ENCODE measurements at regions not wholly inside any gene's neighbourhood (a gene's known extent, or its start where the extent isn't known, plus 50 kb on each side); places are given as distances from the start of the nearest gene placed in this dataset.
"Not testable (repeated sequence)": the region's sequence is repeated elsewhere in the genome, so short reads cannot be mapped to it uniquely, and the experiment has no call there.

DNA sequence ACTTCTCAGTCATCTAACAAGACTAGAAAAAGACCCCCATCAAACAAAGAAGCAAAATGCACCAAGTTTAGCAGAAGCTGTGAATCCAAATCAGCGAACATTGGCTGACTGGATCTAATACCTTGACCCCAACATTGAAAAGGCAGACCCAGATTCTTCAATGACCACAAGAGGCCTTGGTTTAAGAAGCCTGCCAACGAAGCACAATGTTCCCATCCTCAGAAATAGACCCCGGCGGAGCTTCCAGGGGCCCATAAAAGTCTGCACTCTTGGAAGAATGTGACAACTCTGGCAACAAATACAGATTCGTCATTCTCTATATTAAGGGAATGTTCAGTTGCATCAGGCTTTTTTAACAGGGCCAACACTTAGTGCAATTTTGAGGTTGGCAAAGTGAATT lies 112.8 kb upstream of the BCL6 start:
- no peak overlapping the region for H3K27ac ChIP-seq
- TF ChIP-seq ZFX (IDR thresholded peaks at IDR 0.05): no peak
- TF ChIP-seq, protein P1, sequence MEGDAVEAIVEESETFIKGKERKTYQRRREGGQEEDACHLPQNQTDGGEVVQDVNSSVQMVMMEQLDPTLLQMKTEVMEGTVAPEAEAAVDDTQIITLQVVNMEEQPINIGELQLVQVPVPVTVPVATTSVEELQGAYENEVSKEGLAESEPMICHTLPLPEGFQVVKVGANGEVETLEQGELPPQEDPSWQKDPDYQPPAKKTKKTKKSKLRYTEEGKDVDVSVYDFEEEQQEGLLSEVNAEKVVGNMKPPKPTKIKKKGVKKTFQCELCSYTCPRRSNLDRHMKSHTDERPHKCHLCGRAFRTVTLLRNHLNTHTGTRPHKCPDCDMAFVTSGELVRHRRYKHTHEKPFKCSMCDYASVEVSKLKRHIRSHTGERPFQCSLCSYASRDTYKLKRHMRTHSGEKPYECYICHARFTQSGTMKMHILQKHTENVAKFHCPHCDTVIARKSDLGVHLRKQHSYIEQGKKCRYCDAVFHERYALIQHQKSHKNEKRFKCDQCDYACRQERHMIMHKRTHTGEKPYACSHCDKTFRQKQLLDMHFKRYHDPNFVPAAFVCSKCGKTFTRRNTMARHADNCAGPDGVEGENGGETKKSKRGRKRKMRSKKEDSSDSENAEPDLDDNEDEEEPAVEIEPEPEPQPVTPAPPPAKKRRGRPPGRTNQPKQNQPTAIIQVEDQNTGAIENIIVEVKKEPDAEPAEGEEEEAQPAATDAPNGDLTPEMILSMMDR (conservative IDR thresholded peaks at IDR 0.05): no peak

DNA sequence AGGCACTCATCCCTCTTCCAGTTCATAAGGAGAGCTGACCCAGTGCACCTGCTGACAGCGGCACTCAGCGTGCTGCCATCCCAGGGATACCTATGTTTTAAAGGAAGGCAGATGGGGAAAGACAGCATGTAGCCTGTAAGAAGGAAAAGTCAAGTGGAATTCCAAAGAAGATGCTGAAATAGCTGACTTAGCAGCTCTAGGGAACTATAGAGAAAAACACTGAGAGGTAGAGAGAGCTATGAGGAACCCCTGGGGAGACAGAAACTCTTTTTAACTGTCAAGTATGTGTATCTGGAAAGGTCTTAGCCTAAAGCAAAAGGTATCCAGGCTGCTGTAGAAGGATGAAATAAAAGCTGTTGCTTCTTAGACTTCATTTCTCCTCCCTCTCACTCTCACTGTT lies 113.4 kb upstream of the BCL6 start:
- H3K27ac ChIP-seq: no peak overlapping the region
- TF ChIP-seq, protein P1 (conservative IDR thresholded peaks at IDR 0.05): no peak
- TF ChIP-seq ZFX (IDR thresholded peaks at IDR 0.05): no peak

DNA sequence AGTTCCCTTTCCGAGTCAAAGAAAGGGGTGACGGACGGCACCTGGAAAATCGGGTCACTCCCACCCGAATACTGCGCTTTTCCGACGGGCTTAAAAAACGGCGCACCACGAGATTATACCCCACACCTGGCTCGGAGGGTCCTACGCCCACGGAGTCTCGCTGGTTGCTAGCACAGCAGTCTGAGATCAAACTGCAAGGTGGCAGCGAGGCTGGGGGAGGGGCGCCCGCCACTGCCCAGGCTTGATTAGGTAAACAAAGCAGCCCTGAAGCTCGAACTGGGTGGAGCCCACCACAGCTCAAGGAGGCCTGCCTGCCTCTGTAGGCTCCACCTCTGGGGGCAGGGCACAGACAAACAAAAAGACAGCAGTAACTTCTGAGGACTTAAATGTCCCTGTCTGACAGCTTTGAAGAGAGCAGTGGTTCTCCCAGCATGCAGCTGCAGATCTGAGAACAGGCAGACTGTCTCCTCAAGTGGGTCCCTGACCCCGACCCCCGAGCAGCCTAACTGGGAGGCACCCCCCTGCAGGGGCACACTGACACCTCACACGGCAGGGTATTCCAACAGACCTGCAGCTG lies 117.5 kb upstream of the BCL6 start:
- not testable (repeated sequence) for H3K27ac ChIP-seq

DNA sequence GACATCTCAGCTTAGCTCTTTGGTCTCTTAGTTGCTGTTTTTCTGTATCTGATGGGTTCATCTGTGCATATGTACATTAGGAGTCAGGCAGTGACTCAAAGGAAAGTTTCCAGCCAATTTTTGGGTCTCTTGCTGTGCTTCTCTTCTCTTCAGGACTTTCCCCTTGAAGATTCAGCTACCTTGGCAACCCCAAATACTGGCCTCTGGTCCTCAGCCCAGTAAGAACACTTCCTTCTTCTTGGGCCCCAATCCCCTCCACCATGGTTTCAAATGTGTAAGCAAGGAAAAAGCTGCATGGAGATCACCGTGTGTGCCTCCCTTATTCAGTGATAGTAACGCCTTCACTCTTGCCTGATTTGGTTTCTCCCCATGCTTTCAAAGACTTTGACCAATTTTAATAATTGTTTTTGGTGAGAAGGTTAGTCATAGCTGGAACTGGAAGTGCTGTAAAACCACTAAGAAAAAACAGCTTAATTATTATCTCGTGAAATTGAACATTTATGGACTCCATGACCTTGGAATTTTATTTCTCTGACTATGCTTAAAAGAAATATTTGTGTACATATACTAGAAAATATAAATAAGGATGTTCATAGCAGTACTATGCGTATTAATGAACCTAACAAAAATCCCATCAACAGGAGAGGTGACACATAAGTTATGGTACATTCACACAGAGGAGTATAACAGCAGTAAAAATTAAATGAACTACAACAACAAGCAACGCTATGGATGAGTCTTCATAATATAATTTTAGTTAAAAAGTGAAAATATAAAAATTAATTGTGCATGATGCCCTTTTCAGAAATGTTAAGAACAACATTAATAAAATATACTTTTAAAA lies 125.3 kb upstream of the BCL6 start:
- H3K27ac ChIP-seq: no peak overlapping the region
- no peak for TF ChIP-seq ZFX (IDR thresholded peaks at IDR 0.05)
- TF ChIP-seq, protein P1 (conservative IDR thresholded peaks at IDR 0.05): no peak; the same call in 1 of the 2 replicates

DNA sequence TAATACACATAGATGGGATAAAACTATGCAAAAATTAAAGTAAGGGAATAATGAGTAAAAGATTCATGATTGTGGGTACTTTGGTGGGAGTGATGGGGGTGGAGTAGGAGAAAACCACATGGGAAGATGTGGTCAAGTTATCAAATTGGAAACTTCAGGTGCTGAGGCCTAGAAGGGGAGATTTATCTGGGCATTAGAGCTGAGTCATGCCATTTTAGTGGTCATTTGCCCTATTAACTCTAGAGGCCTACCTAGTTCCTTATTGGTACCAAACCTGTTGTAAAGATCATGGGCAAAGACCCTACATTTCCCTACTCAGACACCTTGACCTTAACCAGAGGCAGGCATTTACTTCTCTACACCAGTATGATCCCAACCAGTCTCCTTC lies 125.9 kb upstream of the BCL6 start:
- no peak for TF ChIP-seq ZFX (IDR thresholded peaks at IDR 0.05)
- TF ChIP-seq, protein P1 (conservative IDR thresholded peaks at IDR 0.05): no peak
- H3K27ac ChIP-seq: no peak overlapping the region

DNA sequence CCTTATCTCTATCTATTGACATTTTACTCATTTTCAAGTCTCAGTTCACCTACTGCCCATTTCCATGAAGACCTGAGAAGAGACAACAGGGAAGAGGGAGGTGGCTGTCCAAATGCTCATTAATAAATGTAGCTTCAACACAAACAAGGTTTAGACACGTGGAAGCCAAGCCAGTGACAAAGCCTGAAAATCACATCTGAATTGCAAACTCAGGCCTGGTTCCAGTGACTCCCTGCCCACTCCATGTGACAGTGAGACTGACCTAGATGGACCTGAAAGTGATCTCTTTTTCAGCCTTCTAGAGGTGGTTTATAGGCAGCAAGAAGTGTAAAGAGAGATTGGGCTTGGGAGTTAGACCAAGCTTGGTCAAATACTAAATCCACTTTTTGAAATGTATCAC lies 126.6 kb upstream of the BCL6 start:
- TF ChIP-seq, protein P1 (conservative IDR thresholded peaks at IDR 0.05): no peak
- TF ChIP-seq ZFX (IDR thresholded peaks at IDR 0.05): no peak
- no peak overlapping the region for H3K27ac ChIP-seq

DNA sequence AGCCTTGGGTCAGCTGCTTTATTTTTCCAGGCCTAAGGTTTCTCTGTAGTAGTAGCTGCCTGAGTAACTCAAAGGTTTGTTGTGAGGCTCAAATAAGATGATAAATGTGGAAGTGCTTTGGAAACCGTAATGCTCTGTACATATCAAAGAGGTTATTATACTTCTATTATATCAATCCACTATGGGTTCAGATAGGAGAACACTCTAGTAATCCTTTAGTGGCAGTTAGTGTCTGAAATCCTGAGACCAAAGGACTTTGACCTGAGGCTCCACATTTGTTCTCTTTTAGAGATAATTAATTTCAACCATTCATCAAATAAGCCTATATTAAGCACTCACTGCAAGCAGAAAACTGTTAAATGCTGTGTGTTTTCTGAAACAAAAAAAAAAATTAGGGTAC lies 128.6 kb upstream of the BCL6 start:
- no peak for TF ChIP-seq ZFX (IDR thresholded peaks at IDR 0.05)
- TF ChIP-seq, protein P1 (conservative IDR thresholded peaks at IDR 0.05): no peak
- H3K27ac ChIP-seq: no peak overlapping the region

DNA sequence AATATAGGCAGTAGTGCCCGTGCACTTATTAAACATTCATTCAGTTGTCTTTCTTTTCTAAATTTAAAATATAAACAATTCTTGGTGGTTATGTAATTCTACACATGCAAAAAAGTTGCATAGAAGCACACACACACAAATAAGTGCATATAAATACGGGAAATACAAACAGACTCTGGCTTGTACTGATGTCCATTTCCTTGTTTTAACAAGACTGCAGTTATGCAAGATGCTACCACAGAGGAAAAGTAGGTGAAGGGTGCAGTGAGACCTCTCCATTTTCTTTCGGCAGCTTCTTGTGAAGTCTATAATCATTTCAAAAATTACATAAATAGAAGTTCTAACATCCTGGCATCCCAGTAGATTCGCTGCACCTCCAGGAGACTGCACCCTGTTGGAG lies 130.6 kb upstream of the BCL6 start:
- no peak for TF ChIP-seq ZFX (IDR thresholded peaks at IDR 0.05)
- TF ChIP-seq, protein P1 (conservative IDR thresholded peaks at IDR 0.05): no peak
- H3K27ac ChIP-seq: no peak overlapping the region
